Cerebellar cortex (tissue), 1 donor: ENCODE measurements at regions not wholly inside any gene's neighbourhood (a gene's known extent, or its start where the extent isn't known, plus 50 kb on each side); places are given as distances from the start of the nearest gene placed in this dataset.
"Not testable (repeated sequence)": the region's sequence is repeated elsewhere in the genome, so short reads cannot be mapped to it uniquely, and the experiment has no call there.

Source experiments
- DNase-seq: peaks from one replicate; pipeline ENCODE4 v3.0.0-alpha.2; 2015; ENCODE audit warnings: low spot score

DNA sequence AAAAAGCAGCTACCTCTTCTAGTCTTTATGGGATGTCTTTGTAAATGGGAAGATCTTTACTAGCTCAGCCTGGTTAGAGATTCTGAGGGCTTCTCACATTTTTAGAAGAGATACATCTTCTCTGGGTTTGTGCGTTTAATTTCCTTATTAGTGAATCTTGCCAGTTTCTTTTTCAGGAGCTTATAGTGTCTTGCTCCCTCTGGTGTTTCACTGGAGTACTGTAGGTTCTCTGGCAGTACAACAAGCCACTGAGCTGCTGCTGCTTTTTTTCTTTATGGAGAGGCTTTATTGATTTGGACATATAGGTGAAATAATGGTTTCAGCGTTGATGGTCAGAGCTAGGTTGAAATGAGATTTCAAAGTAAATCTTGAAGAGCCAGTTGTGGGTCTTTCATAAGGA lies 82.9 kb downstream of the LAS1L start:
- peak; percentile 0 for DNase-seq

DNA sequence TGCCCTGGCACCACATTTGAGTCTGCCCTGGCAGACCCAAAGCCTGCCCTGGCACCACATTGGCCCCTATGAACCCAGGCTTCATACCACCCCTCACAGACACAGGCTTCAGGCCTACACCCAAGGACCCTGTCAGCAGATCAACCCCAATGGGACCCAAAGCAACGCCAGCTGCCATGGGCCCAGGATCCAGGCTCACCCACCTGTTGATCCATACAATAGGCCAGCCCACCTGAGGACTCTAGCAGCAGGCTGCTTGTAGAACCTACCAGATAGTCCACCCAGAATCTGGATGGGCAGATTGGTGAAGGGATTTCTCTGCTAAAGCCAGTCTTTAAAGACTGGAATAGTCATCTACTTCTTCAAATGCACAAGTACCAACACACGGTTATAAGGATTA lies 114.4 kb downstream of the LAS1L start:
- DNase-seq: no peak

DNA sequence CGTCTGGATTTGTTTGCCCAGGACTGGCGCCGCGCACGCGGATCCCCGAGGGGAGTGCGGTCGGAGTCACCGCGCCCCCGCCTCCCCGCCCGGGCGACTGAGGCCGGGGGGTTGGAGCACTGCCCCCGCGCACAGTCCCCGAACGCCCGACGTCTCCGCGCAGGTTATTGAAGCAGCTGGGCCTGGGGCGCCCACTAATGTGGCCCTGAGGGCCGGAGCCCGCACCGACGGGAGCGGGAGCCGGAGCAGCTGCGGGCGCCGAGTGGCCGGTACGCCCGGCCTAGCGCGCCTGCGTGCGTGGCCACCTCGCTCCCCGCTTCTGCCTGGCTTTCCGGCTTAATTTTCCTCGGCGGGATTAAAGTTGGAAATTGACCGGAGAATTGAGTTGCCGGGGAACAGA lies 126.9 kb downstream of the LAS1L start:
- not testable (repeated sequence) for DNase-seq

DNA sequence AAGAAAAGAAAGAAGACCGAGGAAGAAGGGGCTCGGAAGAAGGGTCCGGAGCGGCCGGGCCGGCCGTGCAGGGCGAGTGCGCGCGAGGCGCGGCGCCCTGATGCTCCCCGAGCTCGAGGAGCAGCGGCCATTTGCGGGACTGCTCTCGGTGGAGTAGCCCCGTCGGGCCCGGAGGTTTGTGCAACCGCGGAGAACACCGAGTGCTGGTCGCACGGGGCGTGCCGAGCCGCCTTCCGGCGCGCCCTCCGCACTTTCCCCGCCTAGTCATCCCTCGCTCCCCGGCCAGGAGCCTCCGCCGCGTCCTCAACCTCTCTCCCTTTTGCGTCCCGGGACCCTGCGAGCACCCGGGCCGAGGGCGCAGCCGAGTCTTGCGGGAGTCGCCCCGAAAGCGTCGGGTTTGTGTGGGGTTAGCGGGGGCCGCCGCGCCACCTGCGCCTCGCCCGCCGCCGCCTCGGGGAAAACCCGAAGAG lies 127.4 kb downstream of the LAS1L start:
- DNase-seq: no peak

DNA sequence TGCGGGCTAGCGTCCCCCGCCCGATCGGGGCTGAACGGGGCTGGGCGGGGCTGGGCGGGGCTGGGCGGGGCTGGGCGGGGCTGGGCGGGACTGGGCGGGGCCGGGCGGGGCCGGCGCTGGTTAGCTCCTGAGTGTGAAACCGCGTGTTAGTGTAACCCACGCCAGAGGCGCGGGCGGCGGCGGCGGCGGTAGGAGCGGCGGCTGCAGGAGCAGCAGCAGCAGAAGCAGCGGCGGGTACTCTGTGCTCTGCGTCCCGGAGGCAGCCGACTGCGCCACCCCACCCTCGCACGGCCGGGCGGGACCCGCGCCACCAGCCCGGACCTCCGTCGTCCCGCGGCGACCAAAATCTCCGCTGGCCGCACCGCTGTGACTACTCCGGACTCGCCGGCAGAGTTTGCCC lies 128.1 kb downstream of the LAS1L start:
- DNase-seq: no peak

DNA sequence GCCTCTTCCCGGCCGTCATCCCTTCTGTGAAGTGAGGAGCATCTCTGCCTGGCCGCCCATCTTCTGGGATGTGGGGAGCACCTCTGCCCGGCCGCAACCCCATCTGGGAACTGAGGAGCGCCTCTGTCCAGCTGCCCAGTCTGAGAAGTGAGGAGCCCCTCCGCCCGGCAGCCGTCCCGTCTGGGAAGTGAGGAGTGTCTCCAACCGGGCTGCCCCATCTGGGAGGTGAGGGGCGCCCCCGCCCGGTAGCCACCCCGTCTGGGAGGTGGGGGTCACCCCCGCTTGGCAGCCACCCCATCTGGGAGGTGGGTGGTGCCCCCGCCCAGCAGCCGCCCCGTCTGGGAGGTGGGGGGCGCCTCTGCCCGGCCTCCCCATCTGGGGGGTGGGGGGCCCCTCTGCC lies 142.3 kb downstream of the LAS1L start:
- DNase-seq: no peak

DNA sequence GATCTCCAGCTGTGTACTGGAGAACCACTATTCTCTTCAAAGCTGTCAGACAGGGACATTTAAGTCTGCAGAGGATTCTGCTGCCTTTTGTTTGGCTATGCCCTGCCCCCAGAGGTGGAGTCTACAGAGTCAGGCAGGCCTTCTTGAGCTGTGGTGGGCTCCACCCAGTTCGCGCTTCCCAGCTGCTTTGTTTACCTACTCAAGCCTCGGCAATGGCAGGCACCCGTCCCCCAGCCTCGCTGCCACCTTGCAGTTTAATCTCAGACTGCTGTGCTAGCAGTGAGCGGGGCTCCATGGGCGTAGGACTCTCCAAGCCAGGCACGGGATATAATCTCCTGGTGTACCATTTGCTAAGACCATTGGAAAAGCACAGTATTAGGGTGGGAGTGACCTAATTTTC lies 145.5 kb downstream of the LAS1L start:
- DNase-seq: not testable (repeated sequence)
